ENCODE measurements at regions not wholly inside any gene's neighbourhood (a gene's known extent, or its start where the extent isn't known, plus 50 kb on each side); places are given as distances from the start of the nearest gene placed in this dataset.
"Not testable (repeated sequence)": the region's sequence is repeated elsewhere in the genome, so short reads cannot be mapped to it uniquely, and the experiment has no call there.

GRCh38 chr17:36695082-36695481, 93.7 kb downstream of the MRM1 start:
- WGBS, 2 experiments (ENCODE audit: insufficient coverage in 2 of 2), result 50% methylated on average over 2 of the region's 3 CpGs; no CpG with 5 or more reads in 1 of the 2 experiments
- no peaks in the 10 kb centered on the region for H3K4me1 ChIP-seq (ENCODE audit: control insufficient read depth, insufficient read depth, low read length, poor library complexity, severe bottlenecking)
- no peaks in the 10 kb centered on the region for H3K9me3 ChIP-seq (ENCODE audit: control insufficient read depth, low read length)
- H3K27ac ChIP-seq (ENCODE audit: low read depth, low read length, severe bottlenecking), result no peak overlapping the region
- no peak overlapping the region for H3K4me3 ChIP-seq (ENCODE audit: extremely low read depth, insufficient read depth, low read length, poor library complexity, severe bottlenecking)
- H3K36me3 ChIP-seq (ENCODE audit: control insufficient read depth, insufficient read depth, low read length), result no peaks in the 10 kb centered on the region

GRCh38 chr17:36695710-36696109, 94.3 kb downstream of the MRM1 start:
- H3K4me1 ChIP-seq (ENCODE audit: control insufficient read depth, insufficient read depth, low read length, poor library complexity, severe bottlenecking), result not testable (repeated sequence)

GRCh38 chr17:36696805-36697204, 95.4 kb downstream of the MRM1 start:
- Histone ChIP-seq H3K9me3 (ENCODE audit: control insufficient read depth, low read length) (no peaks in the 10 kb centered on the region), H3K4me1 (ENCODE audit: control insufficient read depth, insufficient read depth, low read length, poor library complexity, severe bottlenecking) (no peaks in the 10 kb centered on the region), H3K27ac (ENCODE audit: low read depth, low read length, severe bottlenecking) (no peak overlapping the region), H3K4me3 (ENCODE audit: extremely low read depth, insufficient read depth, low read length, poor library complexity, severe bottlenecking) (no peak overlapping the region), H3K36me3 (ENCODE audit: control insufficient read depth, insufficient read depth, low read length) (no peaks in the 10 kb centered on the region)
- 22 to 35% methylated on average over 1 of the region's 1 CpG for WGBS, 2 experiments (ENCODE audit: insufficient coverage in 2 of 2)

More at GRCh38 chr17:36695710-36696109, 94.3 kb downstream of the MRM1 start:
- H3K4me3 ChIP-seq (ENCODE audit: extremely low read depth, insufficient read depth, low read length, poor library complexity, severe bottlenecking); H3K27ac ChIP-seq (ENCODE audit: low read depth, low read length, severe bottlenecking); H3K36me3 ChIP-seq (ENCODE audit: control insufficient read depth, insufficient read depth, low read length); H3K9me3 ChIP-seq (ENCODE audit: control insufficient read depth, low read length): not testable (repeated sequence)
- 96 to 100% methylated on average over 3 of the region's 6 CpGs for WGBS, 2 experiments (ENCODE audit: insufficient coverage in 2 of 2)

- no peak overlapping the region for H3K4me3 ChIP-seq (ENCODE audit: extremely low read depth, insufficient read depth, low read length, poor library complexity, severe bottlenecking)
- no peaks in the 10 kb centered on the region for H3K9me3 ChIP-seq (ENCODE audit: control insufficient read depth, low read length)
- no peaks in the 10 kb centered on the region for H3K36me3 ChIP-seq (ENCODE audit: control insufficient read depth, insufficient read depth, low read length)
- no peak overlapping the region for H3K27ac ChIP-seq (ENCODE audit: low read depth, low read length, severe bottlenecking)
- H3K4me1 ChIP-seq (ENCODE audit: control insufficient read depth, insufficient read depth, low read length, poor library complexity, severe bottlenecking), result no peaks in the 10 kb centered on the region
- 35 to 75% methylated on average over 2 to 9 of the region's 16 CpGs for WGBS, 2 experiments (ENCODE audit: insufficient coverage in 2 of 2)
Measured at GRCh38 chr17:36697903-36698530, 96.6 kb downstream of the MRM1 start.

- 74 to 77% methylated on average over 8 to 9 of the region's 13 CpGs for WGBS, 2 experiments (ENCODE audit: insufficient coverage in 2 of 2)
Measured at GRCh38 chr17:36701429-36702099, 100.2 kb downstream of the MRM1 start.

GRCh38 chr17:36702636-36703035, 101.3 kb downstream of the MRM1 start:
- 73 to 83% methylated on average over 1 of the region's 1 CpG for WGBS, 2 experiments (ENCODE audit: insufficient coverage in 2 of 2)
- H3K4me1 ChIP-seq (ENCODE audit: control insufficient read depth, insufficient read depth, low read length, poor library complexity, severe bottlenecking), result no peaks in the 10 kb centered on the region
- no peaks in the 10 kb centered on the region for H3K36me3 ChIP-seq (ENCODE audit: control insufficient read depth, insufficient read depth, low read length)
- no peak overlapping the region for H3K27ac ChIP-seq (ENCODE audit: low read depth, low read length, severe bottlenecking)
- H3K4me3 ChIP-seq (ENCODE audit: extremely low read depth, insufficient read depth, low read length, poor library complexity, severe bottlenecking), result no peak overlapping the region
- H3K9me3 ChIP-seq (ENCODE audit: control insufficient read depth, low read length), result no peaks in the 10 kb centered on the region

More at GRCh38 chr17:36701429-36702099, 100.2 kb downstream of the MRM1 start:
- Histone ChIP-seq H3K9me3 (ENCODE audit: control insufficient read depth, low read length) (no peaks in the 10 kb centered on the region), H3K4me3 (ENCODE audit: extremely low read depth, insufficient read depth, low read length, poor library complexity, severe bottlenecking) (no peak overlapping the region), H3K36me3 (ENCODE audit: control insufficient read depth, insufficient read depth, low read length) (no peaks in the 10 kb centered on the region), H3K4me1 (ENCODE audit: control insufficient read depth, insufficient read depth, low read length, poor library complexity, severe bottlenecking) (no peaks in the 10 kb centered on the region), H3K27ac (ENCODE audit: low read depth, low read length, severe bottlenecking) (no peak overlapping the region)

GRCh38 chr17:36703860-36704266, 102.5 kb downstream of the MRM1 start:
- H3K36me3 ChIP-seq (ENCODE audit: control insufficient read depth, insufficient read depth, low read length), result no peaks in the 10 kb centered on the region
- H3K27ac ChIP-seq (ENCODE audit: low read depth, low read length, severe bottlenecking), result no peak overlapping the region
- no peak overlapping the region for H3K4me3 ChIP-seq (ENCODE audit: extremely low read depth, insufficient read depth, low read length, poor library complexity, severe bottlenecking)
- 1 to 4% methylated on average over 18 to 31 of the region's 36 CpGs for WGBS, 2 experiments (ENCODE audit: insufficient coverage in 2 of 2)
- H3K4me1 ChIP-seq (ENCODE audit: control insufficient read depth, insufficient read depth, low read length, poor library complexity, severe bottlenecking), result no peaks in the 10 kb centered on the region
- no peaks in the 10 kb centered on the region for H3K9me3 ChIP-seq (ENCODE audit: control insufficient read depth, low read length)

GRCh38 chr17:36705283-36705795, 104.0 kb downstream of the MRM1 start:
- Histone ChIP-seq H3K9me3 (ENCODE audit: control insufficient read depth, low read length) (no peaks in the 10 kb centered on the region), H3K4me3 (ENCODE audit: extremely low read depth, insufficient read depth, low read length, poor library complexity, severe bottlenecking) (no peak overlapping the region), H3K27ac (ENCODE audit: low read depth, low read length, severe bottlenecking) (no peak overlapping the region), H3K4me1 (ENCODE audit: control insufficient read depth, insufficient read depth, low read length, poor library complexity, severe bottlenecking) (no peaks in the 10 kb centered on the region), H3K36me3 (ENCODE audit: control insufficient read depth, insufficient read depth, low read length) (no peaks in the 10 kb centered on the region)
- 88 to 98% methylated on average over 6 to 8 of the region's 9 CpGs for WGBS, 2 experiments (ENCODE audit: insufficient coverage in 2 of 2)

- H3K9me3 ChIP-seq (ENCODE audit: control insufficient read depth, low read length), result no peaks in the 10 kb centered on the region
- H3K27ac ChIP-seq (ENCODE audit: low read depth, low read length, severe bottlenecking), result no peak overlapping the region
- no peak overlapping the region for H3K4me3 ChIP-seq (ENCODE audit: extremely low read depth, insufficient read depth, low read length, poor library complexity, severe bottlenecking)
- H3K36me3 ChIP-seq (ENCODE audit: control insufficient read depth, insufficient read depth, low read length), result no peaks in the 10 kb centered on the region
- WGBS, 2 experiments (ENCODE audit: insufficient coverage in 2 of 2), result 63 to 75% methylated on average over 10 to 12 of the region's 15 CpGs
- H3K4me1 ChIP-seq (ENCODE audit: control insufficient read depth, insufficient read depth, low read length, poor library complexity, severe bottlenecking), result no peaks in the 10 kb centered on the region
Measured at GRCh38 chr17:36705874-36706731, 104.7 kb downstream of the MRM1 start.

- WGBS, 2 experiments (ENCODE audit: insufficient coverage in 2 of 2), result 94 to 100% methylated on average over 1 to 2 of the region's 3 CpGs
- Histone ChIP-seq H3K4me3 (ENCODE audit: extremely low read depth, insufficient read depth, low read length, poor library complexity, severe bottlenecking) (no peak overlapping the region), H3K4me1 (ENCODE audit: control insufficient read depth, insufficient read depth, low read length, poor library complexity, severe bottlenecking) (no peaks in the 10 kb centered on the region), H3K27ac (ENCODE audit: low read depth, low read length, severe bottlenecking) (no peak overlapping the region), H3K36me3 (ENCODE audit: control insufficient read depth, insufficient read depth, low read length) (no peaks in the 10 kb centered on the region), H3K9me3 (ENCODE audit: control insufficient read depth, low read length) (no peaks in the 10 kb centered on the region)
Measured at GRCh38 chr17:36707904-36708303, 106.5 kb downstream of the MRM1 start.
